GM23338 (cell line): ENCODE measurements at regions not wholly inside any gene's neighbourhood (a gene's known extent, or its start where the extent isn't known, plus 50 kb on each side); places are given as distances from the start of the nearest gene placed in this dataset.

Experiments
- ATAC-seq: fragments of 200-7000 bp; cut with Tn5 transposase; 3 replicates; pipeline ENCODE4 v1.9.1; 2020
- DNase-seq: peaks from one replicate; pipeline ENCODE4 v3.0.0-alpha.2; 2015; ENCODE audit warnings: low spot score
- H2AFZ ChIP-seq: fragments of 200-600 bp; sonication (generic); 2 replicates; pipeline ENCODE4 v1.8.0; 2016; ENCODE audit warnings: antibody characterized with exemption, mild to moderate bottlenecking, moderate library complexity
- H3F3A ChIP-seq: fragments of 200-600 bp; sonication (generic); replicated peaks from 2 replicates; pipeline ENCODE4 v1.8.0; 2017; ENCODE audit warnings: antibody characterized with exemption, mixed run types, low read depth
- H3K27ac ChIP-seq: fragments of 200-600 bp; sonication (generic); 2 replicates; pipeline ENCODE4 v1.6.1; 2016; ENCODE audit warnings: low read depth
- H3K27me3 ChIP-seq: fragments of 200-600 bp; sonication (generic); 2 replicates; pipeline ENCODE4 v1.8.0; 2016; ENCODE audit warnings: mild to moderate bottlenecking, mixed run types, moderate library complexity; ENCODE audit not compliant: insufficient read depth
- H3K36me3 ChIP-seq: fragments of 200-600 bp; sonication (generic); 2 replicates; pipeline ENCODE4 v1.8.0; 2016; ENCODE audit warnings: mild to moderate bottlenecking; ENCODE audit not compliant: insufficient read depth
- H3K4me1 ChIP-seq: fragments of 200-600 bp; sonication (generic); 2 replicates; pipeline ENCODE4 v1.8.0; 2016; ENCODE audit warnings: mild to moderate bottlenecking, moderate library complexity; ENCODE audit not compliant: insufficient read depth
- H3K4me2 ChIP-seq: fragments of 200-600 bp; sonication (generic); 2 replicates; pipeline ENCODE4 v1.7.1; 2017; ENCODE audit warnings: mixed run types
- H3K4me3 ChIP-seq: fragments of 200-600 bp; sonication (generic); 2 replicates; pipeline ENCODE4 v1.6.1; 2016; ENCODE audit warnings: mixed run types
- H3K79me2 ChIP-seq: fragments of 200-600 bp; sonication (generic); replicated peaks from 2 replicates; pipeline ENCODE4 v1.8.0; 2017; ENCODE audit warnings: mild to moderate bottlenecking; ENCODE audit not compliant: insufficient read depth
- H3K9me2 ChIP-seq: fragments of 200-600 bp; sonication (generic); 2 replicates; pipeline ENCODE4 v1.8.0; 2017; ENCODE audit not compliant: insufficient read depth
- H4K20me1 ChIP-seq: fragments of 200-600 bp; sonication (generic); replicated peaks from 2 replicates; pipeline ENCODE4 v1.8.0; 2017; ENCODE audit warnings: mild to moderate bottlenecking; ENCODE audit not compliant: insufficient read depth
- H3K27ac Mint-ChIP-seq: 2 replicates; pipeline ENCODE4 v1.8.0; 2020; ENCODE audit warnings: inconsistent platforms, mild to moderate bottlenecking, moderate library complexity, mixed read lengths
- H3K27me3 Mint-ChIP-seq: 3 replicates; pipeline ENCODE4 v1.8.0; 2022; ENCODE audit warnings: low read depth, mild to moderate bottlenecking, moderate library complexity, mixed read lengths, inconsistent platforms; ENCODE audit not compliant: insufficient read depth, poor library complexity
- H3K36me3 Mint-ChIP-seq: 3 replicates; pipeline ENCODE4 v1.8.0; 2021; ENCODE audit warnings: low read depth, mild to moderate bottlenecking, inconsistent platforms, moderate library complexity, mixed read lengths
- H3K4me1 Mint-ChIP-seq: 3 replicates; pipeline ENCODE4 v1.8.0; 2020; ENCODE audit warnings: mild to moderate bottlenecking, inconsistent platforms, mixed read lengths
- H3K4me3 Mint-ChIP-seq: 3 replicates; pipeline ENCODE4 v1.8.0; 2021; ENCODE audit warnings: moderate library complexity, mild to moderate bottlenecking, inconsistent platforms, mixed read lengths
- H3K9me3 Mint-ChIP-seq: 3 replicates; pipeline ENCODE4 v1.8.0; 2020; ENCODE audit warnings: moderate library complexity, mild to moderate bottlenecking, inconsistent platforms, mixed read lengths
- CREB1 ChIP-seq: fragments of 250-450 bp; sonication (Bioruptor Pico); IDR thresholded peaks from 2 replicates; pipeline ENCODE4 v1.5.0; 2020; ENCODE audit warnings: low read depth, mild to moderate bottlenecking, moderate library complexity
- ETS1 ChIP-seq: IDR thresholded peaks from 2 replicates; pipeline ENCODE4 v1.6.1; 2016; ENCODE audit warnings: antibody characterized with exemption
- EZH2phosphoT487 ChIP-seq: fragments of 200-600 bp; sonication (generic); IDR thresholded peaks from one replicate; pipeline ENCODE4 v1.8.1; 2018; ENCODE audit warnings: antibody characterized with exemption; ENCODE audit not compliant: unreplicated experiment
- JUNB ChIP-seq: IDR thresholded peaks from one replicate; pipeline ENCODE4 v1.6.1; 2016; ENCODE audit warnings: antibody characterized with exemption; ENCODE audit not compliant: unreplicated experiment
- NANOG ChIP-seq: IDR thresholded peaks from 2 replicates; pipeline ENCODE4 v1.6.1; 2016; ENCODE audit warnings: antibody characterized with exemption, borderline replicate concordance
- POLR2AphosphoS5 ChIP-seq: IDR thresholded peaks from 2 replicates; pipeline ENCODE4 v1.6.1; 2016; ENCODE audit warnings: antibody characterized with exemption, low read depth
- REST ChIP-seq: IDR thresholded peaks from one replicate; pipeline ENCODE4 v1.6.1; 2018; ENCODE audit warnings: antibody characterized with exemption; ENCODE audit not compliant: unreplicated experiment
- ZNF331 ChIP-seq: fragments of 250-450 bp; sonication (Bioruptor Pico); IDR thresholded peaks from 2 replicates; pipeline ENCODE4 v1.5.0; 2020; ENCODE audit warnings: low read depth, mild to moderate bottlenecking, moderate library complexity
- ZNF462 ChIP-seq: fragments of 250-450 bp; sonication (Bioruptor Pico); IDR thresholded peaks from 2 replicates; pipeline ENCODE4 v1.5.0; 2020; ENCODE audit warnings: mild to moderate bottlenecking, moderate library complexity

- ATAC-seq (no peak), DNase-seq (no peak)
- Histone ChIP-seq H3K4me2 (no peak overlapping the region), H3F3A (no peaks in the 10 kb centered on the region), H4K20me1 (no peaks in the 10 kb centered on the region), H3K4me1 (peaks cover 18% of the 10 kb centered on the region), H3K9me2 (no peaks in the 10 kb centered on the region), H3K4me3 (no peak overlapping the region), H2AFZ (no peak overlapping the region), H3K27ac (no peak overlapping the region), H3K36me3 (no peaks in the 10 kb centered on the region), H3K27me3 (no peaks in the 10 kb centered on the region), H3K79me2 (no peaks in the 10 kb centered on the region)
- TF ChIP-seq NANOG (no peak), CREB1 (CRISPR knock-in tag) (no peak)
- Mint-ChIP-seq H3K36me3 (no peaks in the 10 kb centered on the region), H3K9me3 (no peaks in the 10 kb centered on the region), H3K4me3 (no peak overlapping the region), H3K27ac (no peak overlapping the region), H3K27me3 (peaks cover 1% of the 10 kb centered on the region), H3K4me1 (peaks cover 15% of the 10 kb centered on the region)
Measured at GRCh38 chr4:20046931-20047677, 204.6 kb upstream of the SLIT2 start.

- Histone ChIP-seq H2AFZ (no peak overlapping the region), H3K4me1 (peaks cover 20% of the 10 kb centered on the region), H3K9me2 (no peaks in the 10 kb centered on the region), H3K4me2 (no peak overlapping the region), H3K27me3 (no peaks in the 10 kb centered on the region), H3F3A (no peaks in the 10 kb centered on the region), H3K79me2 (no peaks in the 10 kb centered on the region), H3K4me3 (no peak overlapping the region), H4K20me1 (no peaks in the 10 kb centered on the region), H3K27ac (no peak overlapping the region), H3K36me3 (no peaks in the 10 kb centered on the region)
- Mint-ChIP-seq H3K36me3 (no peaks in the 10 kb centered on the region), H3K4me1 (peaks cover 18% of the 10 kb centered on the region), H3K27ac (no peak overlapping the region), H3K27me3 (peaks cover 1% of the 10 kb centered on the region), H3K9me3 (no peaks in the 10 kb centered on the region), H3K4me3 (no peak overlapping the region)
- no peak for ATAC-seq
- TF ChIP-seq ZNF331 (CRISPR knock-in tag): no peak
- TF ChIP-seq EZH2phosphoT487: no peak
- TF ChIP-seq REST: no peak
- no peak for TF ChIP-seq ETS1
- TF ChIP-seq POLR2AphosphoS5: no peak
- no peak for TF ChIP-seq JUNB
- TF ChIP-seq ZNF462: no peak
- no peak for TF ChIP-seq NANOG
- no peak for DNase-seq
Measured at GRCh38 chr4:20046179-20046578, 205.5 kb upstream of the SLIT2 start.
